Loucy (cell line): ENCODE measurements at regions not wholly inside any gene's neighbourhood (a gene's known extent, or its start where the extent isn't known, plus 50 kb on each side); places are given as distances from the start of the nearest gene placed in this dataset.
"Not testable (repeated sequence)": the region's sequence is repeated elsewhere in the genome, so short reads cannot be mapped to it uniquely, and the experiment has no call there.

ENCODE experiments used
- H2AFZ ChIP-seq: fragments of 200-600 bp; sonication (generic); 2 replicates; pipeline ENCODE4 v1.6.0; 2016; ENCODE audit warnings: antibody characterized with exemption, mild to moderate bottlenecking, low read length, moderate library complexity
- H3F3A ChIP-seq: fragments of 200-600 bp; 2 replicates; pipeline ENCODE4 v1.6.0; 2016; ENCODE audit warnings: antibody characterized with exemption, low read depth, mild to moderate bottlenecking
- H3K27me3 ChIP-seq: fragments of 200-600 bp; sonication (generic); 2 replicates; pipeline ENCODE4 v1.6.1; 2014; ENCODE audit warnings: low read length, mild to moderate bottlenecking; ENCODE audit not compliant: insufficient read depth, poor library complexity, severe bottlenecking
- H3K36me3 ChIP-seq: fragments of 200-600 bp; sonication (generic); 2 replicates; pipeline ENCODE4 v1.6.1; 2016; ENCODE audit warnings: low read length; ENCODE audit not compliant: insufficient read depth
- H3K4me1 ChIP-seq: fragments of 200-600 bp; sonication (generic); 2 replicates; pipeline ENCODE4 v1.5.1; 2014; ENCODE audit warnings: low read length, mild to moderate bottlenecking; ENCODE audit not compliant: insufficient read depth, poor library complexity, severe bottlenecking
- H3K4me2 ChIP-seq: fragments of 200-600 bp; sonication (generic); 2 replicates; pipeline ENCODE4 v1.6.0; 2014; ENCODE audit warnings: antibody characterized with exemption, low read length, low read depth, mild to moderate bottlenecking; ENCODE audit not compliant: poor library complexity, severe bottlenecking
- H3K4me3 ChIP-seq: fragments of 200-600 bp; sonication (generic); 2 replicates; pipeline ENCODE4 v1.5.1; 2014; ENCODE audit warnings: low read length, mild to moderate bottlenecking, mixed read lengths; ENCODE audit not compliant: poor library complexity, severe bottlenecking
- H3K79me2 ChIP-seq: fragments of 200-600 bp; sonication (generic); 2 replicates; pipeline ENCODE4 v1.6.1; 2014; ENCODE audit warnings: low read length; ENCODE audit not compliant: insufficient read depth
- H3K9ac ChIP-seq: fragments of 200-600 bp; sonication (generic); 2 replicates; pipeline ENCODE4 v1.6.0; 2014; ENCODE audit warnings: mild to moderate bottlenecking, low read depth, low read length, moderate library complexity; ENCODE audit not compliant: poor library complexity, severe bottlenecking
- H3K9me2 ChIP-seq: fragments of 200-600 bp; sonication (generic); replicated peaks from 2 replicates; pipeline ENCODE4 v1.6.1; 2016; ENCODE audit warnings: low read depth, low read length, mixed read lengths
- H3K9me3 ChIP-seq: fragments of 200-600 bp; sonication (generic); 2 replicates; pipeline ENCODE4 v1.6.1; 2014; ENCODE audit warnings: mild to moderate bottlenecking, antibody characterized with exemption, low read length, low read depth; ENCODE audit not compliant: insufficient read depth
- H4K20me1 ChIP-seq: fragments of 200-600 bp; sonication (generic); 2 replicates; pipeline ENCODE4 v1.6.0; 2014; ENCODE audit warnings: antibody characterized with exemption, low read length, mild to moderate bottlenecking; ENCODE audit not compliant: insufficient read depth, poor library complexity, severe bottlenecking
- EZH2phosphoT487 ChIP-seq: fragments of 200-600 bp; IDR thresholded peaks from 2 replicates; pipeline ENCODE4 v1.6.1; 2018; ENCODE audit warnings: antibody characterized with exemption, mild to moderate bottlenecking, moderate library complexity, borderline replicate concordance
- TF ChIP-seq, protein P1 (sequence below): fragments of 200-600 bp; sonication (generic); conservative IDR thresholded peaks from 2 replicates; pipeline ENCODE4 v1.5.1; 2014; ENCODE audit warnings: mild to moderate bottlenecking, antibody characterized with exemption, low read length

DNA sequence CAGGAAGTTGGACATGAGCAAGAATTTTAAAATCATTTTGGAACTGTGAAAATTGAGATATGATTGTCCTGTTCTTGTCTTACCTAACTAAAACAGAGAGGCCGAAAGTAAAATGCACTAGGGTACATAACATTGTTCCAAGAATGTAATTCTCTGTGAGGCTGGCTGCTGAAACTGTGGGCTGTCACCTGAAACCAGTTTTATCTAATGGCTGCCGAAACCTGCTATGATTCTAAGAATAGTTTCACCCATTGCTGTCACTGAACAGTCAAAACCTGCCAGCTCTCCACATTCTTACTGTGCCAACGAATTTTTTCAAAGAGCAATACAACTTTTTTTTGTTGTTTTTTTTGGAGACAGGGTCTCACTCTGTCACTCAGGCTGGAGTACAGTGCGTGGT is 119.3 kb upstream of the ZSWIM2 start:
- H3K9me2 ChIP-seq = no peaks in the 10 kb centered on the region
- H3K4me3 ChIP-seq = no peak overlapping the region
- H3K4me1 ChIP-seq = no peaks in the 10 kb centered on the region
- H3K9me3 ChIP-seq = no peaks in the 10 kb centered on the region
- no peak overlapping the region for H3K9ac ChIP-seq
- TF ChIP-seq, protein P1, sequence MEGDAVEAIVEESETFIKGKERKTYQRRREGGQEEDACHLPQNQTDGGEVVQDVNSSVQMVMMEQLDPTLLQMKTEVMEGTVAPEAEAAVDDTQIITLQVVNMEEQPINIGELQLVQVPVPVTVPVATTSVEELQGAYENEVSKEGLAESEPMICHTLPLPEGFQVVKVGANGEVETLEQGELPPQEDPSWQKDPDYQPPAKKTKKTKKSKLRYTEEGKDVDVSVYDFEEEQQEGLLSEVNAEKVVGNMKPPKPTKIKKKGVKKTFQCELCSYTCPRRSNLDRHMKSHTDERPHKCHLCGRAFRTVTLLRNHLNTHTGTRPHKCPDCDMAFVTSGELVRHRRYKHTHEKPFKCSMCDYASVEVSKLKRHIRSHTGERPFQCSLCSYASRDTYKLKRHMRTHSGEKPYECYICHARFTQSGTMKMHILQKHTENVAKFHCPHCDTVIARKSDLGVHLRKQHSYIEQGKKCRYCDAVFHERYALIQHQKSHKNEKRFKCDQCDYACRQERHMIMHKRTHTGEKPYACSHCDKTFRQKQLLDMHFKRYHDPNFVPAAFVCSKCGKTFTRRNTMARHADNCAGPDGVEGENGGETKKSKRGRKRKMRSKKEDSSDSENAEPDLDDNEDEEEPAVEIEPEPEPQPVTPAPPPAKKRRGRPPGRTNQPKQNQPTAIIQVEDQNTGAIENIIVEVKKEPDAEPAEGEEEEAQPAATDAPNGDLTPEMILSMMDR = no peak
- TF ChIP-seq EZH2phosphoT487 = no peak
- no peaks in the 10 kb centered on the region for H3K79me2 ChIP-seq
- H2AFZ ChIP-seq = no peak overlapping the region
- H3K36me3 ChIP-seq = no peaks in the 10 kb centered on the region
- no peaks in the 10 kb centered on the region for H4K20me1 ChIP-seq
- no peaks in the 10 kb centered on the region for H3K27me3 ChIP-seq
- H3K4me2 ChIP-seq = no peak overlapping the region
- H3F3A ChIP-seq = no peaks in the 10 kb centered on the region

DNA sequence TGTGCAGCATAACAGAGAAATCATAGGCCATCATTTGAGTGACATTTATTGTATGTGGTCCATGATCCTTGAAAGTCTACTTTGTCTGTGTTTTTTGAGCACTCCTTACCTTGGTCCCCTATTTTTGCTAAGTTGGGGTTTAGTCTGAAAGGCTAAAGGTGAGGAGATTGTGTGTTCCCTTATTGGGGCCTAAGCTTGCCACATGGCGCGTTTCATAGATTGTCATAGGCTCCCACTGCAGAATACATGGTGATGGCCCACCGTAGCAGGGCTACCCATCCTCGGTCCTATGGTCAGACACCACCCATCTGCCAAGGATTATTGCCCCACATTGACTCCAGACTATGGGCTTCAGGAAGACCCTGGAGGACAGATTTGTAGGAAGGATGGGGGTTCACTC is 117.0 kb upstream of the ZSWIM2 start:
- H3K36me3 ChIP-seq = no peaks in the 10 kb centered on the region
- no peak overlapping the region for H2AFZ ChIP-seq
- no peaks in the 10 kb centered on the region for H3K9me2 ChIP-seq
- H3K4me2 ChIP-seq = no peak overlapping the region
- H4K20me1 ChIP-seq = no peaks in the 10 kb centered on the region
- H3K79me2 ChIP-seq = no peaks in the 10 kb centered on the region
- H3K9ac ChIP-seq = no peak overlapping the region
- H3F3A ChIP-seq = no peaks in the 10 kb centered on the region
- no peak overlapping the region for H3K4me3 ChIP-seq
- no peak for TF ChIP-seq EZH2phosphoT487
- TF ChIP-seq, protein P1 = no peak
- H3K27me3 ChIP-seq = no peaks in the 10 kb centered on the region
- H3K4me1 ChIP-seq = no peaks in the 10 kb centered on the region
- no peaks in the 10 kb centered on the region for H3K9me3 ChIP-seq

DNA sequence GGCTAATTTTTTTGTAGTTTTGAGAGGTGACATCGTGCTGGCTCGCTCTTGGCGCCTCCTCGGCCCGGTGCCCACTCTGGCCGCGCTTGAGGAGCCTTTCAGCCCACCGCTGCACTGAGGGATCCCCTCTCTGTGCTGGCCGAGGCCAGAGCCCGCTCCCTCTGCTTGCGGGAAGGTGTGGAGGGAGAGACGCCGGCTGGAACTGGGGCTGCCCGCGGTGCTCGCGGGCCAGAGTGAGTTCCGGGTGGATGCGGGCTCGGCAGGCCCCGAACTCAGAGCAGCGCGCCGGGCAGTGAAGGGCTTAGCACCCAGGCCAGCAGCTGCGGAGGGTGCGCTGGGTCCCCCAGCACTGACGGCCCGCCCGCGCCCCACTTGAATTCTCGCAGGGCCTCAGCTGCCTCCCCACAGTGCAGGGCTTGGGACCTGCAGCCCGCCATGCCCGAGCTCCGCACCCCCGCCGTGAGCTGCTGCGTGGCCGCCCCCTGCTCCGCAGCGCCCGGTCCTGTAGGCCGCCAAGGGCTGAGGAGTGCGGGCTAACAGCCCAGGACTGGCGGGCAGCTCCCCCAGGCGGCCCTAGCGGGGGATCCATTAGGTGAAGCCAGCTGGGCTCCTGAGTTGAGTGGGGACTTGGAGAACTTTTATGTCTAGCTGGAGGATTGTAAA is 113.2 kb upstream of the ZSWIM2 start:
- Histone ChIP-seq H3K36me3 (no peaks in the 10 kb centered on the region), H3K4me1 (no peaks in the 10 kb centered on the region), H3K79me2 (no peaks in the 10 kb centered on the region), H3K27me3 (no peaks in the 10 kb centered on the region), H4K20me1 (no peaks in the 10 kb centered on the region), H3K9ac (no peak overlapping the region), H3K4me3 (no peak overlapping the region), H2AFZ (no peak overlapping the region), H3K9me2 (no peaks in the 10 kb centered on the region), H3K9me3 (no peaks in the 10 kb centered on the region), H3F3A (no peaks in the 10 kb centered on the region), H3K4me2 (no peak overlapping the region)
- TF ChIP-seq, protein P1 = no peak
- no peak for TF ChIP-seq EZH2phosphoT487

DNA sequence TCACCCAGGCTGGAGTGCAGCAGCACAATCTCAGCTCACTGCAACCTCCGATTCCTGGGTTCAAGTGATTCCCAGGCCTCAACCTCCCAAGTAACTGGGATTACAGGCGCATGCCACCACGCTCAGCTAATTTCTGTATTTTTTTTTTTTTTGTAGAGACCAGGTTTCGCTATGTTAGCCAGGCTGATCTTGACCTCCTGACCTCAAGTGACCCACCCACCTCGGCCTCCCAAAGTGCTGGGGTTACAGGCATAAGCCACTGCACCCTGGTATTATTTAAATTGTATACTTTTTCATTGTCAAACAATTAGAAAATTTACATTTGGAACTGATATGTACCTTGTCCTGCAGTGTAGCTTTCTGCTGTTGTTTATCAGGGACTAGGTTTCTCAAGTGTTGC is 111.3 kb upstream of the ZSWIM2 start:
- not testable (repeated sequence) for H3K9me2 ChIP-seq, H3K9me3 ChIP-seq, H3K79me2 ChIP-seq, H2AFZ ChIP-seq, H3K36me3 ChIP-seq, H3F3A ChIP-seq, H3K4me2 ChIP-seq, H3K4me1 ChIP-seq, H4K20me1 ChIP-seq, H3K9ac ChIP-seq, H3K4me3 ChIP-seq, H3K27me3 ChIP-seq
